Prostate gland (tissue), 2 donors: ENCODE measurements at regions not wholly inside any gene's neighbourhood (a gene's known extent, or its start where the extent isn't known, plus 50 kb on each side); places are given as distances from the start of the nearest gene placed in this dataset.

Source experiments
- DNase-seq: peaks from one replicate; pipeline ENCODE4 v3.0.0-alpha.2; 2019; ENCODE audit warnings: low spot score
- H3K27ac ChIP-seq, 2 donors: fragments of 200-600 bp; sonication (generic); 2 replicates each; pipeline ENCODE4 v1.5.1; 2017 to 2019
- H3K27me3 ChIP-seq: fragments of 200-600 bp; sonication (generic); replicated peaks from 2 replicates; pipeline ENCODE4 v1.5.1; 2019; ENCODE audit not compliant: insufficient read depth
- H3K36me3 ChIP-seq, 2 donors: fragments of 200-600 bp; sonication (generic); 1 replicate in 1 of 2; 2 replicates in 1 of 2; pipeline versions ENCODE4 v1.5.1 to v1.8.1; 2017 to 2019
- H3K4me1 ChIP-seq: fragments of 200-600 bp; sonication (generic); replicated peaks from 2 replicates; pipeline ENCODE4 v1.5.1; 2019
- H3K4me3 ChIP-seq, 2 donors: fragments of 200-600 bp; sonication (generic); 2 replicates each; pipeline ENCODE4 v1.5.1; 2017 to 2019
- H3K9me3 ChIP-seq: fragments of 200-600 bp; sonication (generic); 2 replicates; pipeline ENCODE4 v1.5.1; 2017
- POLR2A ChIP-seq: fragments of 450-650 bp; IDR thresholded peaks from one replicate; pipeline ENCODE4 v1.6.1; 2016; ENCODE audit warnings: antibody characterized with exemption, mild to moderate bottlenecking
- POLR2AphosphoS5 ChIP-seq: sonication (generic); formaldehyde crosslinking; IDR thresholded peaks from one replicate; pipeline ENCODE4 v1.6.1; 2017; ENCODE audit warnings: antibody characterized with exemption
- WGBS: methylation state at CpG from one replicate; pipeline ENCODE4 v1.1.5; 2018; 5-methylcytosine and 5-hydroxymethylcytosine counted together
- intact Hi-C: fragments of 100-400 bp; cut with DNase I; formaldehyde crosslinking; loops from one replicate; pipeline ENCODE4 v1.14.2; 2022
- TF ChIP-seq, protein P1 (sequence below), 4 experiments: fragments of 200-600 bp in 2 of 4; fragments of 450-650 bp in 2 of 4; sonication (generic) in 2 of 4; IDR thresholded peaks; 1 replicate in 3 of 4; 2 replicates in 1 of 4; pipeline ENCODE4 v1.5.1; 2016 to 2019; ENCODE audit warnings: antibody characterized with exemption in 4 of 4, mild to moderate bottlenecking in 2 of 4, moderate library complexity in 2 of 4

GRCh38 chr10:58982470-58983239, 193.8 kb upstream of the PHYHIPL start:
- no peak overlapping the region for H3K4me3 ChIP-seq
- no peaks in the 10 kb centered on the region for H3K27me3 ChIP-seq
- no peaks in the 10 kb centered on the region for H3K9me3 ChIP-seq
- DNase-seq, result no peak
- no peak for TF ChIP-seq POLR2AphosphoS5
- no peak for TF ChIP-seq POLR2A
- TF ChIP-seq, protein P1, sequence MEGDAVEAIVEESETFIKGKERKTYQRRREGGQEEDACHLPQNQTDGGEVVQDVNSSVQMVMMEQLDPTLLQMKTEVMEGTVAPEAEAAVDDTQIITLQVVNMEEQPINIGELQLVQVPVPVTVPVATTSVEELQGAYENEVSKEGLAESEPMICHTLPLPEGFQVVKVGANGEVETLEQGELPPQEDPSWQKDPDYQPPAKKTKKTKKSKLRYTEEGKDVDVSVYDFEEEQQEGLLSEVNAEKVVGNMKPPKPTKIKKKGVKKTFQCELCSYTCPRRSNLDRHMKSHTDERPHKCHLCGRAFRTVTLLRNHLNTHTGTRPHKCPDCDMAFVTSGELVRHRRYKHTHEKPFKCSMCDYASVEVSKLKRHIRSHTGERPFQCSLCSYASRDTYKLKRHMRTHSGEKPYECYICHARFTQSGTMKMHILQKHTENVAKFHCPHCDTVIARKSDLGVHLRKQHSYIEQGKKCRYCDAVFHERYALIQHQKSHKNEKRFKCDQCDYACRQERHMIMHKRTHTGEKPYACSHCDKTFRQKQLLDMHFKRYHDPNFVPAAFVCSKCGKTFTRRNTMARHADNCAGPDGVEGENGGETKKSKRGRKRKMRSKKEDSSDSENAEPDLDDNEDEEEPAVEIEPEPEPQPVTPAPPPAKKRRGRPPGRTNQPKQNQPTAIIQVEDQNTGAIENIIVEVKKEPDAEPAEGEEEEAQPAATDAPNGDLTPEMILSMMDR (IDR thresholded peaks at IDR 0.05), result no peak
- peaks cover 2% of the 10 kb centered on the region for H3K4me1 ChIP-seq
- 90% methylated on average over 3 of the region's 3 CpGs for WGBS
- H3K36me3 ChIP-seq, result no peaks in the 10 kb centered on the region
- intact Hi-C loops, result no loop called here
- H3K27ac ChIP-seq, result no peak overlapping the region

- TF ChIP-seq POLR2AphosphoS5 (no peak), POLR2A (no peak)
- TF ChIP-seq, protein P1 (IDR thresholded peaks at IDR 0.05), result no peak
- Histone ChIP-seq H3K27me3 (no peaks in the 10 kb centered on the region), H3K36me3 (no peaks in the 10 kb centered on the region), H3K27ac (no peak overlapping the region), H3K9me3 (no peaks in the 10 kb centered on the region), H3K4me1 (peaks cover 2% of the 10 kb centered on the region), H3K4me3 (no peak overlapping the region)
- intact Hi-C loops, result no loop called here
- no peak for DNase-seq
- 90% methylated on average over 3 of the region's 3 CpGs for WGBS
Observed at GRCh38 chr10:58985216-58985615, 191.2 kb upstream of the PHYHIPL start.

DNA sequence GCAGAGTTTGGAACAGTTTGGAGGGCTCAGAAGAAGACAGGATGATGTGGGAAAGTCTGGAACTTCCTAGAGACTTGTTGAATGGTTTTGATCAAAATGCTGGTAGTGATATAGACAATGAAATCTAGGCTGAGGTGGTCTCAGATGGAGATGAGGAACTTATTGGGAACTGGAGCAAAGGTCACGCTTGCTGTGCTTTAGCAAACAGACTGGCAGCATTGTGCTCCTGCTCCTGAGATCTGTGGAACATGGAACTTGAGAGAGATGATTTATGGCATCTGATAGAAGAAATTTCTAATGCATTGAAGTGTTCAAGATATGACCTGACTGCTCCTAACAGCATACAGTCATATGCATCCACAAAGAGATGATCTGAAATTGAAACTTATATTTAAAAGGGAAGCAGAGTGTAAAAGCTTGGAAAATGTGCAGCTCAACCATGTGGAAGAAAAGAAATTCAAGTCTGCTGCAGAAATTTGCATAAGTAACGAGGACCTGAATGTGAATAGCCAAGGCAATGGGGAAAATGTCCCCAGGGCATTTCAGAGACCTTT, 186.9 kb upstream of the PHYHIPL start:
- WGBS, result 97% methylated on average over 2 of the region's 2 CpGs
- intact Hi-C loops, result loop anchor here (10.0 kb wide), 1 partner anchor 105 kb away; no protein-coding TSS in a partner anchor
- Histone ChIP-seq H3K36me3 (no peaks in the 10 kb centered on the region), H3K4me3 (no peak overlapping the region), H3K9me3 (no peaks in the 10 kb centered on the region), H3K27ac (no peak overlapping the region), H3K27me3 (no peaks in the 10 kb centered on the region), H3K4me1 (no peaks in the 10 kb centered on the region)
- TF ChIP-seq, protein P1 (IDR thresholded peaks at IDR 0.05), result no peak
- TF ChIP-seq POLR2AphosphoS5 (no peak), POLR2A (no peak)
- DNase-seq, result no peak

GRCh38 chr10:58990693-58991092, 185.8 kb upstream of the PHYHIPL start:
- TF ChIP-seq POLR2A, result no peak
- TF ChIP-seq, protein P1 (IDR thresholded peaks at IDR 0.05), result no peak
- no peak for TF ChIP-seq POLR2AphosphoS5
- 98% methylated on average over 2 of the region's 2 CpGs for WGBS
- H3K4me3 ChIP-seq, result no peak overlapping the region
- no peaks in the 10 kb centered on the region for H3K9me3 ChIP-seq
- no peaks in the 10 kb centered on the region for H3K4me1 ChIP-seq
- intact Hi-C loops, result loop anchor here (10.0 kb wide), 1 partner anchor 104 kb away; no protein-coding TSS in a partner anchor
- no peaks in the 10 kb centered on the region for H3K36me3 ChIP-seq
- no peaks in the 10 kb centered on the region for H3K27me3 ChIP-seq
- no peak overlapping the region for H3K27ac ChIP-seq
- no peak for DNase-seq

- no peak overlapping the region for H3K27ac ChIP-seq
Observed at GRCh38 chr10:58991856-58992255, 184.6 kb upstream of the PHYHIPL start.

More at GRCh38 chr10:58991856-58992255, 184.6 kb upstream of the PHYHIPL start:
- Histone ChIP-seq H3K4me3 (no peak overlapping the region), H3K9me3 (no peaks in the 10 kb centered on the region), H3K36me3 (no peaks in the 10 kb centered on the region), H3K4me1 (no peaks in the 10 kb centered on the region), H3K27me3 (no peaks in the 10 kb centered on the region)
- no peak for DNase-seq
- TF ChIP-seq, protein P1 (IDR thresholded peaks at IDR 0.05), result no peak
- TF ChIP-seq POLR2AphosphoS5 (no peak), POLR2A (no peak)
- intact Hi-C loops, result loop anchor here (10.0 kb wide), 1 partner anchor 103 kb away; no protein-coding TSS in a partner anchor
